Stomach (tissue), 4 donors: ENCODE measurements at regions not wholly inside any gene's neighbourhood (a gene's known extent, or its start where the extent isn't known, plus 50 kb on each side); places are given as distances from the start of the nearest gene placed in this dataset.

ENCODE experiments used
- CTCF ChIP-seq, 7 experiments: fragments of 450-650 bp in 4 of 7; fragments of 200-600 bp in 3 of 7; sonication (generic) in 3 of 7; IDR thresholded peaks; one replicate each; pipeline ENCODE4 v1.5.1; 2016 to 2019; ENCODE audit warnings: antibody characterized with exemption in 7 of 7, control low read depth in 2 of 7, mild to moderate bottlenecking in 1 of 7
- EP300 ChIP-seq: sonication (generic); formaldehyde crosslinking; IDR thresholded peaks from one replicate; pipeline ENCODE4 v1.6.1; 2017; ENCODE audit warnings: antibody characterized with exemption
- POLR2A ChIP-seq, 4 donors: fragments of 450-650 bp; IDR thresholded peaks; one replicate each; pipeline ENCODE4 v1.6.1; 2016; ENCODE audit warnings: antibody characterized with exemption in 4 of 4, control low read depth in 2 of 4, mild to moderate bottlenecking in 1 of 4, moderate library complexity in 1 of 4
- POLR2AphosphoS5 ChIP-seq, 3 donors: sonication (generic); formaldehyde crosslinking; IDR thresholded peaks; one replicate each; pipeline ENCODE4 v1.6.1; 2016; ENCODE audit warnings: antibody characterized with exemption in 3 of 3

GRCh38 chr10:44325596-44326307 lies 59.1 kb downstream of the CXCL12 start:
- TF ChIP-seq POLR2AphosphoS5 (IDR thresholded peaks at IDR 0.05) = no peak
- TF ChIP-seq CTCF (IDR thresholded peaks at IDR 0.05) = no peak
- TF ChIP-seq EP300 = no peak
- no peak for TF ChIP-seq POLR2A (IDR thresholded peaks at IDR 0.05)
